Suprapubic skin (tissue), 3 donors: ENCODE measurements at regions not wholly inside any gene's neighbourhood (a gene's known extent, or its start where the extent isn't known, plus 50 kb on each side); places are given as distances from the start of the nearest gene placed in this dataset.

Experiments
- CTCF ChIP-seq, 2 donors: fragments of 200-600 bp in 1 of 2; fragments of 450-650 bp in 1 of 2; sonication (generic) in 1 of 2; IDR thresholded peaks; one replicate each; pipeline ENCODE4 v1.5.1; 2016 to 2019; ENCODE audit warnings: antibody characterized with exemption in 2 of 2, mild to moderate bottlenecking in 1 of 2, moderate library complexity in 1 of 2
- POLR2AphosphoS5 ChIP-seq, 3 donors: sonication (generic); formaldehyde crosslinking; IDR thresholded peaks; one replicate each; pipeline ENCODE4 v1.6.1; 2017; ENCODE audit warnings: antibody characterized with exemption in 3 of 3

DNA sequence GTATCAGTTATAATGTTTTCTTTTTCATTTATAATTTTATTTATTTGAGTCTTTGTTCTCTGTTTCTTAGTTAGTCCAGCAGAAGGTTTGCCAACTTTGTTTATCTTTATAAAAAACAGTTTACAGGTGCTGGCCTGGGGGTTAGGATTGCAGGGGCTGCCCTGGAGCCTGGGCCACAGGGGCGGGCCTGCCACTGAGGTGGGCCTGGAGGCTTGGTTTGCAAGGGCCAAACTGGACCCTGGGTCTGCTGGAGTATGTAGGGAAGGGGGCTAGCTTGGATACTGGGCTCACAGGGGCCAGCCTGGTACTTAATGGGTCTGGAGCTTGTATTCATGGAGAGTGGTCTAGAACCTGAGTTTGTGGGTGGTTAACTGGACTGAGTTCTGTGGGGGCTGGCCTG lies 789.9 kb upstream of the ADGRL4 start:
- TF ChIP-seq CTCF (IDR thresholded peaks at IDR 0.05) = no peak
- no peak for TF ChIP-seq POLR2AphosphoS5 (IDR thresholded peaks at IDR 0.05)
